MCF 10A (cell line): ENCODE measurements at regions not wholly inside any gene's neighbourhood (a gene's known extent, or its start where the extent isn't known, plus 50 kb on each side); places are given as distances from the start of the nearest gene placed in this dataset.

Source experiments
- BruUV-seq: library from RNA; stranded (reverse); fragments of 400-500 nt; replicated peaks from 2 replicates; lab custom pipeline; 2021; lab: Mats Ljungman, UMichigan
- CTCF ChIA-PET: fragments of 300-600 bp; sonication (Branson Sonifier 250); formaldehyde crosslinking; extraction: SDS; loops from one replicate; lab custom pipeline; 2021; ENCODE audit warnings: antibody characterized with exemption, inconsistent platforms; lab: Yijun Ruan, JAX
- POLR2A ChIA-PET: fragments of 300-600, 350-650 bp; sonication (Branson Sonifier 250); formaldehyde crosslinking; extraction: SDS; loops from one replicate; lab custom pipeline; 2020; ENCODE audit warnings: antibody characterized with exemption, inconsistent platforms; lab: Yijun Ruan, JAX
- DNase-seq: peaks from one replicate; pipeline ENCODE4 v3.0.0-alpha.2; 2018; ENCODE audit not compliant: unreplicated experiment
- H3K27ac Mint-ChIP-seq: one replicate; pipeline ENCODE4 v1.8.0; 2022; ENCODE audit warnings: mild to moderate bottlenecking, low read depth, mixed read lengths; ENCODE audit not compliant: unreplicated experiment
- H3K27me3 Mint-ChIP-seq: one replicate; pipeline ENCODE4 v1.8.0; 2022; ENCODE audit warnings: mixed read lengths; ENCODE audit not compliant: insufficient read depth, unreplicated experiment
- H3K36me3 Mint-ChIP-seq: one replicate; pipeline ENCODE4 v1.8.0; 2022; ENCODE audit warnings: mild to moderate bottlenecking, moderate library complexity, mixed read lengths; ENCODE audit not compliant: insufficient read depth, unreplicated experiment
- H3K4me1 Mint-ChIP-seq: one replicate; pipeline ENCODE4 v1.8.0; 2022; ENCODE audit warnings: mixed read lengths; ENCODE audit not compliant: insufficient read depth, unreplicated experiment
- H3K4me3 Mint-ChIP-seq: one replicate; pipeline ENCODE4 v1.8.0; 2022; ENCODE audit warnings: mild to moderate bottlenecking, moderate library complexity, mixed read lengths; ENCODE audit not compliant: unreplicated experiment
- H3K9me3 Mint-ChIP-seq: one replicate; pipeline ENCODE4 v1.8.0; 2022; ENCODE audit warnings: mixed read lengths; ENCODE audit not compliant: unreplicated experiment
- CTCF ChIP-seq: fragments of 200-600 bp; IDR thresholded peaks from one replicate; pipeline ENCODE4 v1.8.0; 2022; ENCODE audit warnings: antibody characterized with exemption, mild to moderate bottlenecking; ENCODE audit not compliant: unreplicated experiment
- intact Hi-C: fragments of 100-400 bp; cut with micrococcal nuclease; formaldehyde crosslinking; loops from 2 replicates; pipeline ENCODE4 v1.14.1; 2022

- no peak overlapping the region for H3K4me3 Mint-ChIP-seq
- H3K36me3 Mint-ChIP-seq, result no peaks in the 10 kb centered on the region
- no peaks in the 10 kb centered on the region for H3K4me1 Mint-ChIP-seq
- no TSS peak for BruUV-seq
- no peaks in the 10 kb centered on the region for H3K9me3 Mint-ChIP-seq
- intact Hi-C loops, result no loop called here
- TF ChIP-seq CTCF, result no peak
- POLR2A ChIA-PET, result no interaction called here
- CTCF ChIA-PET, result no interaction called here
- H3K27me3 Mint-ChIP-seq, result no peaks in the 10 kb centered on the region
- no peak overlapping the region for H3K27ac Mint-ChIP-seq
- no peak for DNase-seq
These were observed 858.0 kb upstream of the SLITRK5 start for GRCh38 chr13:86813198-86813597.

DNA sequence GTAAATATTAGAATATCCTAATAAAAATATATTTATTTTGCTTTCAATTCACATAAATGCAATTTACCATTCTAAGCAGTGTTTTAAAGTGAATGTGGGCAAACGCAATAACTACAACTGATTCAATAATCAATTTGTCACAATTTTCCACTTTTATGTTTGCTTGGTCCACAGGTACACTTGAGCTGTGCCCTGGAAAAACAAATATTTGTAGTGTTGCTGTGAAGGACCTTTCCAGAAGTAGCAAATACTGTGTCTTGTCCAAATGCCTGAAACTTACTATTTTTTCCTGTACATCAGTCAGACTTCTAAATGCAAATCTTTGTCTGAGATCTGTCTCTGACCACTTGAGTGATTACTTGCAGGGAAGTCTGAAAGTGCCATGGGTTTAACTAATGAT, 845.8 kb upstream of the SLITRK5 start:
- intact Hi-C loops, result no loop called here
- no peak for DNase-seq
- Mint-ChIP-seq H3K9me3 (no peaks in the 10 kb centered on the region), H3K4me3 (no peak overlapping the region), H3K27me3 (no peaks in the 10 kb centered on the region), H3K36me3 (no peaks in the 10 kb centered on the region), H3K27ac (no peak overlapping the region), H3K4me1 (no peaks in the 10 kb centered on the region)
- CTCF ChIA-PET, result interaction anchor here (1.1 kb wide), 1 partner anchor 83 kb away, joined by 3 read pairs; no protein-coding TSS in a partner anchor
- POLR2A ChIA-PET, result no interaction called here
- no TSS peak for BruUV-seq
- TF ChIP-seq CTCF, result no peak

DNA sequence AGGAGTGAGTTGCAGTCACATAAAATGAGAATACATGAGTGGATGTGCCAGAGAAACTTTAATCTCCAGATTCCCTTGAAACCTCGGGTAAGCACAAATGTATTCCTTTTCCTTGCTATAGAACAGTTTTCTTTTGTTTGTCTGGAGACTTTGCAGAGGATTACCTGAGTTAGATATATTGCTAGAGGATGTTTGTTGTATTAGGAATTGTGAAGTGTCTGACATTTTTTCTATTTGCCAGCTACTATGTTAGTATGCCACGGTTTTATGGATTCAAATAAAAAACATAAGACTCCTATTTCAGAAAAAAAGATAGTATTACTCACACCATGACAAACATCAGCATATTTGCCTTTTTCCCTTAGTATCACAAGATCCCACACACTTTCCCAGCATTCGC, 844.9 kb upstream of the SLITRK5 start:
- Mint-ChIP-seq H3K4me1 (no peaks in the 10 kb centered on the region), H3K27me3 (no peaks in the 10 kb centered on the region), H3K27ac (no peak overlapping the region), H3K36me3 (no peaks in the 10 kb centered on the region), H3K4me3 (no peak overlapping the region), H3K9me3 (no peaks in the 10 kb centered on the region)
- ChIA-PET CTCF (interaction anchor here (1.1 kb wide), 1 partner anchor 84 kb away, joined by 3 read pairs; no protein-coding TSS in a partner anchor), POLR2A (no interaction called here)
- intact Hi-C loops, result no loop called here
- DNase-seq, result no peak
- no peak for TF ChIP-seq CTCF
- BruUV-seq, result no TSS peak

DNA sequence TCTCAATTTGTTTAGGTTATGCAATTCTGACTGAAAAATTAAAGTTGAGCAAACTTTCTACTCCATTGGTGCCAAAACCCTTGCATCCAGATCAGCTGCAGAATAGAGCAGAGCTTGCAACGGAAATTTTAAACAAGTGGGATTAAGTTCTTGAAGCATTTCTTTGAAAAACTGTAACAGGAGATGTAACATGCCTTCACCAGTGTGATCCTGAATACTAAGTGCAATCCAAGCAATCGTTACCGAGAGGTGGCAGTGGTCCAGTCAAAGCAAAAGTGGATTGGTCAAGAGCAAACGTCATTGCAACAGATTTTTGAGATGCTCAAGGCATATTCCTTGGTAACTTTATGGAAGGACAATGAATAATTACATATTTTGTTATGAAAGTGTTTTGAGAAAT, 841.1 kb upstream of the SLITRK5 start:
- no peak overlapping the region for H3K4me3 Mint-ChIP-seq
- no peaks in the 10 kb centered on the region for H3K4me1 Mint-ChIP-seq
- H3K27me3 Mint-ChIP-seq, result no peaks in the 10 kb centered on the region
- CTCF ChIA-PET, result no interaction called here
- peak; percentile 71 for DNase-seq
- intact Hi-C loops, result no loop called here
- no peak overlapping the region for H3K27ac Mint-ChIP-seq
- no TSS peak for BruUV-seq
- POLR2A ChIA-PET, result no interaction called here
- no peaks in the 10 kb centered on the region for H3K36me3 Mint-ChIP-seq
- peaks cover under 1% of the 10 kb centered on the region for H3K9me3 Mint-ChIP-seq
- TF ChIP-seq CTCF, result no peak
